ENCODE measurements at regions not wholly inside any gene's neighbourhood (a gene's known extent, or its start where the extent isn't known, plus 50 kb on each side); places are given as distances from the start of the nearest gene placed in this dataset.

DNA sequence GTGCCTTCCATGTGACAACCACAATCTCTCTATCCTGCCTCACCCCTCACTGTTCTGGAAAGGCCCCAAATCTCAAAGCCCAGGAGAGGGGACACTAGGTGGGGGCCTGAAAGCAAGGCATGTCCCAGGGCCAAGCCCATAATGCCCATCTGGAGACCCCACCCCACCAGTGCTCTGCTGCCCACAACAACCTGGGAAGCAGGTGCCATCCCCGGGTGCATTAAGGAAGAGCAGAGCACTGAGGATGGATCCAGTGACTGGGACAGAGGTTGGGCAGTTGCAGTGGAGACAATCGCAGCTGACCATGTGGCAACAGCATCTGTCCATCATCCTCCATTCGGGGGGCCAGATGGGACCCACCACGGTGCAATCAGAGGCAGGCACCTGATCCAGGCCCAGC is 106.2 kb upstream of the PRR20G start:
- TF ChIP-seq, protein P1, sequence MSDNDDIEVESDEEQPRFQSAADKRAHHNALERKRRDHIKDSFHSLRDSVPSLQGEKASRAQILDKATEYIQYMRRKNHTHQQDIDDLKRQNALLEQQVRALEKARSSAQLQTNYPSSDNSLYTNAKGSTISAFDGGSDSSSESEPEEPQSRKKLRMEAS (CRISPR knock-in tag; IDR thresholded peaks at IDR 0.05) = no peak
- TF ChIP-seq TCF7 (CRISPR knock-in tag; IDR thresholded peaks at IDR 0.05; ENCODE audit: low read depth) (no peak), ZNF423 (CRISPR knock-in tag; IDR thresholded peaks at IDR 0.05) (no peak), IRF2 (CRISPR knock-in tag; IDR thresholded peaks at IDR 0.05; ENCODE audit: borderline replicate concordance, low read depth) (no peak), ESRRA (CRISPR knock-in tag; IDR thresholded peaks at IDR 0.05; ENCODE audit: borderline replicate concordance) (no peak), TEAD4 (CRISPR knock-in tag; IDR thresholded peaks at IDR 0.05) (no peak), ZNF232 (CRISPR knock-in tag; IDR thresholded peaks at IDR 0.05) (no peak), JUN (CRISPR knock-in tag; IDR thresholded peaks at IDR 0.05) (no peak)
- TF ChIP-seq, protein P2, sequence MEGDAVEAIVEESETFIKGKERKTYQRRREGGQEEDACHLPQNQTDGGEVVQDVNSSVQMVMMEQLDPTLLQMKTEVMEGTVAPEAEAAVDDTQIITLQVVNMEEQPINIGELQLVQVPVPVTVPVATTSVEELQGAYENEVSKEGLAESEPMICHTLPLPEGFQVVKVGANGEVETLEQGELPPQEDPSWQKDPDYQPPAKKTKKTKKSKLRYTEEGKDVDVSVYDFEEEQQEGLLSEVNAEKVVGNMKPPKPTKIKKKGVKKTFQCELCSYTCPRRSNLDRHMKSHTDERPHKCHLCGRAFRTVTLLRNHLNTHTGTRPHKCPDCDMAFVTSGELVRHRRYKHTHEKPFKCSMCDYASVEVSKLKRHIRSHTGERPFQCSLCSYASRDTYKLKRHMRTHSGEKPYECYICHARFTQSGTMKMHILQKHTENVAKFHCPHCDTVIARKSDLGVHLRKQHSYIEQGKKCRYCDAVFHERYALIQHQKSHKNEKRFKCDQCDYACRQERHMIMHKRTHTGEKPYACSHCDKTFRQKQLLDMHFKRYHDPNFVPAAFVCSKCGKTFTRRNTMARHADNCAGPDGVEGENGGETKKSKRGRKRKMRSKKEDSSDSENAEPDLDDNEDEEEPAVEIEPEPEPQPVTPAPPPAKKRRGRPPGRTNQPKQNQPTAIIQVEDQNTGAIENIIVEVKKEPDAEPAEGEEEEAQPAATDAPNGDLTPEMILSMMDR (IDR thresholded peaks at IDR 0.05) = no peak
- TF ChIP-seq, protein P3, sequence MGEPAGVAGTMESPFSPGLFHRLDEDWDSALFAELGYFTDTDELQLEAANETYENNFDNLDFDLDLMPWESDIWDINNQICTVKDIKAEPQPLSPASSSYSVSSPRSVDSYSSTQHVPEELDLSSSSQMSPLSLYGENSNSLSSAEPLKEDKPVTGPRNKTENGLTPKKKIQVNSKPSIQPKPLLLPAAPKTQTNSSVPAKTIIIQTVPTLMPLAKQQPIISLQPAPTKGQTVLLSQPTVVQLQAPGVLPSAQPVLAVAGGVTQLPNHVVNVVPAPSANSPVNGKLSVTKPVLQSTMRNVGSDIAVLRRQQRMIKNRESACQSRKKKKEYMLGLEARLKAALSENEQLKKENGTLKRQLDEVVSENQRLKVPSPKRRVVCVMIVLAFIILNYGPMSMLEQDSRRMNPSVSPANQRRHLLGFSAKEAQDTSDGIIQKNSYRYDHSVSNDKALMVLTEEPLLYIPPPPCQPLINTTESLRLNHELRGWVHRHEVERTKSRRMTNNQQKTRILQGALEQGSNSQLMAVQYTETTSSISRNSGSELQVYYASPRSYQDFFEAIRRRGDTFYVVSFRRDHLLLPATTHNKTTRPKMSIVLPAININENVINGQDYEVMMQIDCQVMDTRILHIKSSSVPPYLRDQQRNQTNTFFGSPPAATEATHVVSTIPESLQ (CRISPR knock-in tag; IDR thresholded peaks at IDR 0.05) = no peak
- TF ChIP-seq, protein P4, sequence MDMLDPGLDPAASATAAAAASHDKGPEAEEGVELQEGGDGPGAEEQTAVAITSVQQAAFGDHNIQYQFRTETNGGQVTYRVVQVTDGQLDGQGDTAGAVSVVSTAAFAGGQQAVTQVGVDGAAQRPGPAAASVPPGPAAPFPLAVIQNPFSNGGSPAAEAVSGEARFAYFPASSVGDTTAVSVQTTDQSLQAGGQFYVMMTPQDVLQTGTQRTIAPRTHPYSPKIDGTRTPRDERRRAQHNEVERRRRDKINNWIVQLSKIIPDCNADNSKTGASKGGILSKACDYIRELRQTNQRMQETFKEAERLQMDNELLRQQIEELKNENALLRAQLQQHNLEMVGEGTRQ (CRISPR knock-in tag; IDR thresholded peaks at IDR 0.05) = no peak

All from WTC11 (cell line).